BE2C (cell line): ENCODE measurements at regions not wholly inside any gene's neighbourhood (a gene's known extent, or its start where the extent isn't known, plus 50 kb on each side); places are given as distances from the start of the nearest gene placed in this dataset.
A peak's percentile ranks its signal among the peaks of the same experiment; 100 is the strongest.
"Not testable (repeated sequence)": the region's sequence is repeated elsewhere in the genome, so short reads cannot be mapped to it uniquely, and the experiment has no call there.

Experiments
- DNase-seq: peaks from one replicate; pipeline ENCODE4 v3.0.0-alpha.2; 2020
- H3K27me3 ChIP-seq: fragments of 250-450 bp; sonication (Bioruptor Pico); 2 replicates; pipeline ENCODE4 v1.5.1; 2020; ENCODE audit warnings: mild to moderate bottlenecking
- H3K36me3 ChIP-seq: fragments of 250-450 bp; sonication (Bioruptor Pico); 2 replicates; pipeline ENCODE4 v1.5.1; 2020; ENCODE audit warnings: mild to moderate bottlenecking
- H3K4me1 ChIP-seq: fragments of 250-450 bp; sonication (Bioruptor Pico); 2 replicates; pipeline ENCODE4 v1.5.1; 2020
- H3K4me3 ChIP-seq: 2 replicates; pipeline ENCODE4 v1.5.1; 2011; ENCODE audit warnings: low read depth, low read length
- H3K9me3 ChIP-seq: fragments of 250-450 bp; sonication (Bioruptor Pico); 2 replicates; pipeline ENCODE4 v1.5.1; 2020
- TF ChIP-seq, protein P1 (sequence below): IDR thresholded peaks from 2 replicates; pipeline ENCODE4 v1.5.1; 2012; ENCODE audit warnings: mild to moderate bottlenecking, low read depth, low read length

DNA sequence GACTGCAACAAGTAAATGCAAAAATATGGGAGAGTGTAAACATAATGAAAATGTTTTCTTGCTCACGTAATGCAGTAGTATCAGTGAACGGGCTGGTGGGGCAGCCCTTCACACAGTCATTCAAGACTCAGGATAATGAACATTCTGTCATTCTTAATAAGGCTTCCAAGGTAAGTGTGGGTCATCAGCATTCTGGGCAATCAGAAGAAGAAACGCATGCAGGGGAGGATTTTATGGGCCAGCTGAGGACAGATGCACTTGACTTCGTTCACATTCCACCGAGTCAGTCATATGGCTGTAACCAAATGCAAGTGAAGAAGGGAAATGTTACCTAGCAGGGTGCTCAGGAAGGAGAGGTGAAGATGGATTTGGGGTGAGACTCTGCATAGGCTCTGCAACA is 68.0 kb upstream of the MAP9 start:
- no peaks in the 10 kb centered on the region for H3K27me3 ChIP-seq
- no peak overlapping the region for H3K4me3 ChIP-seq
- TF ChIP-seq, protein P1, sequence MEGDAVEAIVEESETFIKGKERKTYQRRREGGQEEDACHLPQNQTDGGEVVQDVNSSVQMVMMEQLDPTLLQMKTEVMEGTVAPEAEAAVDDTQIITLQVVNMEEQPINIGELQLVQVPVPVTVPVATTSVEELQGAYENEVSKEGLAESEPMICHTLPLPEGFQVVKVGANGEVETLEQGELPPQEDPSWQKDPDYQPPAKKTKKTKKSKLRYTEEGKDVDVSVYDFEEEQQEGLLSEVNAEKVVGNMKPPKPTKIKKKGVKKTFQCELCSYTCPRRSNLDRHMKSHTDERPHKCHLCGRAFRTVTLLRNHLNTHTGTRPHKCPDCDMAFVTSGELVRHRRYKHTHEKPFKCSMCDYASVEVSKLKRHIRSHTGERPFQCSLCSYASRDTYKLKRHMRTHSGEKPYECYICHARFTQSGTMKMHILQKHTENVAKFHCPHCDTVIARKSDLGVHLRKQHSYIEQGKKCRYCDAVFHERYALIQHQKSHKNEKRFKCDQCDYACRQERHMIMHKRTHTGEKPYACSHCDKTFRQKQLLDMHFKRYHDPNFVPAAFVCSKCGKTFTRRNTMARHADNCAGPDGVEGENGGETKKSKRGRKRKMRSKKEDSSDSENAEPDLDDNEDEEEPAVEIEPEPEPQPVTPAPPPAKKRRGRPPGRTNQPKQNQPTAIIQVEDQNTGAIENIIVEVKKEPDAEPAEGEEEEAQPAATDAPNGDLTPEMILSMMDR = no peak
- peaks cover 4% of the 10 kb centered on the region for H3K4me1 ChIP-seq
- H3K9me3 ChIP-seq = no peaks in the 10 kb centered on the region
- no peaks in the 10 kb centered on the region for H3K36me3 ChIP-seq
- DNase-seq = no peak

DNA sequence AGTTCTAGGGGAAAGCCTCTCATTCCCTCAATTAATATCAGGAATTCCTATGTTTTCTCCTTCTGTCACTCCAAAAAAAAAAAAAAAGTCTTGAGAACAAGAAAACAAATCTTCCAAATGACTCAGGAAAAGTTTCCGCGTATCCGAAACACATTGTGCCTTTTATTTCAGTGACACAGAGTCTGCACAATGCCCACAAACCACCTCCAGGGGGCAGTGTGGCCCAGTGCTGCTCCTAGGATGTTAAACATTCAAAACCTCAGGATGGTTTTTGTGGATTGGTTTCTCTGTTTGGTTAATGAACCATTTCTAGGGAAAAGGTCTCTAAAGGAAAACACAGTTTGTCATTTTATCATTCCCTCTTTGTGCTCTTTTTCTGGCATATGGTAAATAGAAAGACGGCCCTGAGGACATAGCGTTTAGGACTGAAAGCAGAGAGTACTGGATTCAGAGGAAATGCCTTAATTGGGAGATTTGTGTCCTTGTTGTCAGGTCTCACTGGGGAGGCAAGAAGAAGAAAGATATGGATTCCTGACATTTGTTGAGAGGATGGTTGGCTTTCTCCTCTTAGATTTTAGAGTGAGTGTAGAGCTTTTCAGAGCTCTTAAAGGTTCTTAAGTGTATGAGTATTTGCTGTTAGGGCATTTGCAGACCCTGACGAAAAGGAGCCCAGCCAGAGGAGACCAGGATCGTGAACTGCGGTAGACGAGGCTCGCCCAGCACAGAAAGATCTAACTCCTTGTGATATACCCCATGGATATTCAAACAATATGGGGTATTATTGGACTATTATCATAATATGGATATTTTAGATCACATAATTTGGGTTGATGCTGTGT is 65.7 kb upstream of the MAP9 start:
- DNase-seq = peak; percentile 76
- no peaks in the 10 kb centered on the region for H3K9me3 ChIP-seq

DNA sequence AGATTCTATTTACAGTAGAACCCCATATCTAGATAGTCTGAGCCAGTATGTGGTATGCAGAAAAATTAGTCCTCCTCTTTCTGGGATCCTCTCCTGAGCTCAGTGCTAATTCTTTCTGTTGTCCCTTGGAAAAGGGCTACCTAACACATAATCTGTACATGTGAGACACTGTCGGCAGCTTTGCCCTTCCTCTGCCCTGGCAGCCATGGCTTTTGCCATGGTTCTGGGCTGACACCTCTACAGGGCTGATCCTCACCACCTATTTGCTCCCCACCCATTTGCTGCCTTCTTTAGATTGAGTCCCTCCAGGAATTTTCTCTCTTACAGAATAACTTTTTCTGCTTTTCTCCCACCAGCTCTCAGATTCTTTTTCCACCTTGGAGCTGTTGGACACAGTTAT is 64.7 kb upstream of the MAP9 start:
- Histone ChIP-seq H3K27me3 (no peaks in the 10 kb centered on the region), H3K36me3 (no peaks in the 10 kb centered on the region), H3K9me3 (no peaks in the 10 kb centered on the region), H3K4me1 (peaks cover 4% of the 10 kb centered on the region), H3K4me3 (no peak overlapping the region)
- TF ChIP-seq, protein P1 = no peak
- DNase-seq = no peak

More for the DNA sequence above, 65.7 kb upstream of the MAP9 start:
- Histone ChIP-seq H3K4me3 (no peak overlapping the region), H3K36me3 (no peaks in the 10 kb centered on the region), H3K27me3 (no peaks in the 10 kb centered on the region), H3K4me1 (peaks cover 4% of the 10 kb centered on the region)
- TF ChIP-seq, protein P1 = peak; percentile 98

DNA sequence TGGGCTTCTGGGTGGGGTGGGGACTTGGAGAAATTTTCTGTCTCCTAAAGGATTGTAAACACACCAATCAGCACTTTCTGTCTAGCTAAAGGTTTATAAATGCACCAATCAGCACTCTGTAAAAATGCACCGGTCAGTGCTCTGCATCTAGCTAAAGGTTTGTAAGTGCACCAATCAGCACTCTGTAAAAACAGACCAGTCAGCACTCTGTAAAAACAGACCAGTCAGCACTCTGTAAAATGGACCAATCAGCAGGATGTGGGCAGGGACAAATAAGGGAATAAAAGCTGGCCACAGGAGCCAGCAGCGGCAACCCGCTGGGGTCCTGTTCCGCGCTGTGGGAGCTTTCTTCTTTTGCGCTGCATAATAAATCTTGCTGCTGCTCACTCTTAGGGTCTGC is 63.0 kb upstream of the MAP9 start:
- not testable (repeated sequence) for H3K36me3 ChIP-seq, H3K4me1 ChIP-seq, DNase-seq, H3K9me3 ChIP-seq, H3K27me3 ChIP-seq, H3K4me3 ChIP-seq

DNA sequence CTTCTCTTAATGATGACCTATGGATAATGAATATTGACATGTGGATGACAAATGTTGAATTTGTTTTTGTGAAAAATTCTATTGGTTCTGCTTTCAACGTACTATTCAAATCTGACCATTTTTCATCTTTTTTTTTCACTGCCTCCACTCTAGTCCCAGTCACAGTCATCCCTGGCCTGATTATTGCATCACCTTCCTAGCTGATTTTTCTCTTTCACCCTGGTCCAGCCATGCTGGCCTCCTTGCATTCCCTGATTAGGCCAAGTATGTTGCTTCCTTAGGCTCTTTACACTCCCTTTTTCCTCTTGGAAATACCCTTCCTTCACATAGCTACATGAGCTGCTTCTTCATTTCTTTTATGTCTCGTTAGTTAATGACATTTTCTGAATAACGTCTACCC is 58.1 kb upstream of the MAP9 start:
- TF ChIP-seq, protein P1 = no peak

DNA sequence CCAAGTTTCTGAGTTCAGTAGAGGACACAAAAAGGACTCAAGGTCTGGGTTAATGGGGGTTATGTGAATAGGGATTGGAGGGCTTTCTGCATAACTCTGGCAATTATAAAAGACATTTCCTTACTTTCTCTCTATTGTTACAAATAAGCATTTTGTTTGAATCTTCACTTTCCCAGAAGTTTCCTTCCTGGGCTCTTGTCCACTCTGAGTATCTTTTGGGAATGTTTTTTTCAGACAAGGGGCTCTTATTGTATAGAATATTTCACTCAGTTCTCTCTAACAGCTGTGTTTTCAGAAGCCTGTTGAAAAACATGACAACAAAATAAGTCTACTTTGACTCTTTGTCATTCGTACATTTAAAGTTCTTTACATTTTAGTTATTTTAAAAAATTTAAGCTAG is 57.6 kb upstream of the MAP9 start:
- no peaks in the 10 kb centered on the region for H3K27me3 ChIP-seq
- TF ChIP-seq, protein P1 = no peak

More for the DNA sequence above, 58.1 kb upstream of the MAP9 start:
- no peaks in the 10 kb centered on the region for H3K4me1 ChIP-seq
- H3K4me3 ChIP-seq = no peak overlapping the region
- no peaks in the 10 kb centered on the region for H3K36me3 ChIP-seq
- no peaks in the 10 kb centered on the region for H3K9me3 ChIP-seq
- no peaks in the 10 kb centered on the region for H3K27me3 ChIP-seq
- no peak for DNase-seq

More for the DNA sequence above, 57.6 kb upstream of the MAP9 start:
- peaks cover 1% of the 10 kb centered on the region; the same call in 1 of the 2 replicates for H3K4me1 ChIP-seq
- no peak for DNase-seq
- no peak overlapping the region for H3K4me3 ChIP-seq
- no peaks in the 10 kb centered on the region for H3K36me3 ChIP-seq
- no peaks in the 10 kb centered on the region for H3K9me3 ChIP-seq
